GM21367 (cell line): ENCODE measurements at regions not wholly inside any gene's neighbourhood (a gene's known extent, or its start where the extent isn't known, plus 50 kb on each side); places are given as distances from the start of the nearest gene placed in this dataset.
"Not testable (repeated sequence)": the region's sequence is repeated elsewhere in the genome, so short reads cannot be mapped to it uniquely, and the experiment has no call there.

ENCODE experiments used
- ATAC-seq: cut with Tn5 transposase; IDR thresholded peaks from one replicate; pipeline ENCODE4 v1.9.1; 2021; ENCODE audit not compliant: unreplicated experiment

- ATAC-seq: not testable (repeated sequence)
Measured at GRCh38 chr13:21261487-21262216, 85.2 kb downstream of the MRPL57 start.

- not testable (repeated sequence) for ATAC-seq
Measured at GRCh38 chr13:21263909-21264308, 87.5 kb downstream of the MRPL57 start.

- not testable (repeated sequence) for ATAC-seq
Measured at GRCh38 chr13:21268485-21268884, 92.0 kb downstream of the MRPL57 start.

- not testable (repeated sequence) for ATAC-seq
Measured at GRCh38 chr13:21272439-21272838, 96.0 kb downstream of the MRPL57 start.

- not testable (repeated sequence) for ATAC-seq
Measured at GRCh38 chr13:21274457-21274856, 98.0 kb downstream of the MRPL57 start.

- ATAC-seq: no peak
Measured at GRCh38 chr13:21282065-21282464, 105.6 kb downstream of the MRPL57 start.

- no peak for ATAC-seq
Measured at GRCh38 chr13:21287331-21287907, 111.0 kb downstream of the MRPL57 start.

GRCh38 chr13:21289475-21289874 lies 113.0 kb downstream of the MRPL57 start:
- no peak for ATAC-seq

GRCh38 chr13:21290442-21291002 lies 114.1 kb downstream of the MRPL57 start:
- ATAC-seq: not testable (repeated sequence)

- ATAC-seq: no peak
Measured at GRCh38 chr13:21291840-21292239, 115.4 kb downstream of the MRPL57 start.

GRCh38 chr13:21296991-21297390 lies 120.5 kb downstream of the MRPL57 start:
- ATAC-seq: not testable (repeated sequence)

GRCh38 chr13:21297447-21297846 lies 121.0 kb downstream of the MRPL57 start:
- ATAC-seq: no peak

GRCh38 chr13:21297914-21298831 lies 121.7 kb downstream of the MRPL57 start:
- peak; percentile 80 for ATAC-seq

- no peak for ATAC-seq
Measured at GRCh38 chr13:21304256-21304655, 127.8 kb downstream of the MRPL57 start.

- not testable (repeated sequence) for ATAC-seq
Measured at GRCh38 chr13:21306300-21307073, 130.0 kb downstream of the MRPL57 start.

GRCh38 chr13:21307158-21307557 lies 130.7 kb downstream of the MRPL57 start:
- not testable (repeated sequence) for ATAC-seq

- no peak for ATAC-seq
Measured at GRCh38 chr13:21308906-21309305, 132.4 kb downstream of the MRPL57 start.

GRCh38 chr13:21309542-21310172 lies 133.2 kb downstream of the MRPL57 start:
- no peak for ATAC-seq

- ATAC-seq: no peak
Measured at GRCh38 chr13:21310220-21310619, 133.8 kb downstream of the MRPL57 start.

GRCh38 chr13:21314976-21315375 lies 138.5 kb downstream of the MRPL57 start:
- not testable (repeated sequence) for ATAC-seq
